Right forelimb (tissue), 1 donor: ENCODE measurements at regions not wholly inside any gene's neighbourhood (a gene's known extent, or its start where the extent isn't known, plus 50 kb on each side); places are given as distances from the start of the nearest gene placed in this dataset.

Experiments
- DNase-seq: peaks from one replicate; pipeline ENCODE4 v3.0.0-alpha.2; 2018

- no peak for DNase-seq
Measured at GRCh38 chr2:16716024-16716423, 50.4 kb upstream of the CYRIA start.
